Endodermal cell (in vitro differentiated cells): ENCODE measurements at regions not wholly inside any gene's neighbourhood (a gene's known extent, or its start where the extent isn't known, plus 50 kb on each side); places are given as distances from the start of the nearest gene placed in this dataset.
A peak's percentile ranks its signal among the peaks of the same experiment; 100 is the strongest.

Experiments used
- DNase-seq: peaks from one replicate; pipeline ENCODE4 v3.0.0-alpha.2; 2017
- H3K27ac ChIP-seq: 2 replicates; pipeline ENCODE4 v1.5.1; 2013; ENCODE audit warnings: mild to moderate bottlenecking, low read depth, low read length, moderate library complexity
- H3K27me3 ChIP-seq: 2 replicates; pipeline ENCODE4 v1.6.1; 2013; ENCODE audit warnings: mild to moderate bottlenecking, low read length, moderate library complexity; ENCODE audit not compliant: insufficient read depth, control insufficient read depth, poor library complexity, severe bottlenecking
- H3K36me3 ChIP-seq: 2 replicates; pipeline ENCODE4 v1.7.0; 2013; ENCODE audit warnings: mild to moderate bottlenecking, low read length, moderate library complexity; ENCODE audit not compliant: control insufficient read depth, insufficient read depth
- H3K4me1 ChIP-seq: one replicate; pipeline ENCODE4 v1.7.0; 2013; ENCODE audit warnings: low read length; ENCODE audit not compliant: control insufficient read depth, insufficient read depth
- H3K4me3 ChIP-seq: 2 replicates; pipeline ENCODE4 v1.5.1; 2013; ENCODE audit warnings: mild to moderate bottlenecking, low read length, moderate library complexity
- H3K9ac ChIP-seq: 2 replicates; pipeline ENCODE4 v1.6.1; 2013; ENCODE audit warnings: mild to moderate bottlenecking, low read length, moderate library complexity; ENCODE audit not compliant: poor library complexity, severe bottlenecking; ENCODE audit errors: extremely low read depth
- H3K9me3 ChIP-seq: 2 replicates; pipeline ENCODE4 v1.6.1; 2013; ENCODE audit warnings: mild to moderate bottlenecking, low read length, moderate library complexity; ENCODE audit not compliant: control insufficient read depth
- H3K27ac Mint-ChIP-seq: 2 replicates; pipeline ENCODE4 v1.8.0; 2020; ENCODE audit warnings: mixed read lengths
- H3K27me3 Mint-ChIP-seq: 2 replicates; pipeline ENCODE4 v1.8.0; 2021; ENCODE audit warnings: mild to moderate bottlenecking, mixed read lengths; ENCODE audit not compliant: insufficient read depth
- H3K36me3 Mint-ChIP-seq: 2 replicates; pipeline ENCODE4 v1.8.0; 2020; ENCODE audit warnings: low read depth, mixed read lengths
- H3K4me1 Mint-ChIP-seq: 2 replicates; pipeline ENCODE4 v1.8.0; 2020; ENCODE audit warnings: mixed read lengths
- H3K4me3 Mint-ChIP-seq: 2 replicates; pipeline ENCODE4 v1.8.0; 2020; ENCODE audit warnings: mild to moderate bottlenecking, moderate library complexity, mixed read lengths
- H3K9me3 Mint-ChIP-seq: 2 replicates; pipeline ENCODE4 v1.8.0; 2020; ENCODE audit warnings: mild to moderate bottlenecking, mixed read lengths
- CTCF ChIP-seq: fragments of 200-600 bp; sonication (generic); conservative IDR thresholded peaks from 2 replicates; pipeline ENCODE4 v1.5.0; 2021; ENCODE audit warnings: antibody characterized with exemption, mild to moderate bottlenecking
- WGBS, 2 experiments: methylation state at CpG; one replicate each; pipeline versions ENCODE4 v1.1.5 to v1.1.7; 2013; ENCODE audit warnings: missing lambda C conversion rate in 2 of 2, mixed read lengths in 1 of 2; ENCODE audit not compliant: insufficient coverage in 1 of 2, insufficient read length in 1 of 2; 5-methylcytosine and 5-hydroxymethylcytosine counted together

- Mint-ChIP-seq H3K36me3 (no peaks in the 10 kb centered on the region), H3K9me3 (no peaks in the 10 kb centered on the region)
- TF ChIP-seq CTCF: no peak
Measured at GRCh38 chr12:127113945-127114344, 1153.0 kb upstream of the TMEM132C start.

GRCh38 chr12:127115468-127116035 is 1151.4 kb upstream of the TMEM132C start:
- DNase-seq: no peak
- Mint-ChIP-seq H3K4me1 (peaks cover 5% of the 10 kb centered on the region), H3K36me3 (no peaks in the 10 kb centered on the region), H3K27ac (no peak overlapping the region), H3K9me3 (no peaks in the 10 kb centered on the region), H3K27me3 (no peaks in the 10 kb centered on the region), H3K4me3 (no peak overlapping the region)
- WGBS, 2 experiments: 98 to 100% methylated on average over 3 of the region's 4 CpGs
- Histone ChIP-seq H3K36me3 (no peaks in the 10 kb centered on the region), H3K9ac (no peak overlapping the region), H3K27me3 (no peaks in the 10 kb centered on the region), H3K9me3 (peaks cover 7% of the 10 kb centered on the region), H3K4me1 (no peaks in the 10 kb centered on the region), H3K27ac (no peak overlapping the region), H3K4me3 (no peak overlapping the region)
- no peak for TF ChIP-seq CTCF

More at GRCh38 chr12:127113945-127114344, 1153.0 kb upstream of the TMEM132C start:
- Histone ChIP-seq H3K4me3 (no peak overlapping the region), H3K4me1 (no peaks in the 10 kb centered on the region), H3K9ac (no peak overlapping the region), H3K36me3 (no peaks in the 10 kb centered on the region), H3K27me3 (no peaks in the 10 kb centered on the region), H3K27ac (no peak overlapping the region), H3K9me3 (peaks cover 2% of the 10 kb centered on the region)
- H3K4me1 Mint-ChIP-seq: peaks cover 5% of the 10 kb centered on the region
- peak; percentile 67 for DNase-seq
- WGBS, 2 experiments: 20 to 64% methylated on average over 1 to 2 of the region's 2 CpGs
- H3K27me3 Mint-ChIP-seq: no peaks in the 10 kb centered on the region
- no peak overlapping the region for H3K27ac Mint-ChIP-seq
- H3K4me3 Mint-ChIP-seq: no peak overlapping the region

GRCh38 chr12:127118251-127118650 is 1148.7 kb upstream of the TMEM132C start:
- Histone ChIP-seq H3K4me3 (no peak overlapping the region), H3K4me1 (no peaks in the 10 kb centered on the region), H3K27ac (no peak overlapping the region), H3K9ac (no peak overlapping the region), H3K9me3 (peaks cover 7% of the 10 kb centered on the region), H3K27me3 (no peaks in the 10 kb centered on the region), H3K36me3 (no peaks in the 10 kb centered on the region)
- TF ChIP-seq CTCF: no peak
- Mint-ChIP-seq H3K9me3 (no peaks in the 10 kb centered on the region), H3K27me3 (no peaks in the 10 kb centered on the region), H3K36me3 (no peaks in the 10 kb centered on the region), H3K27ac (no peak overlapping the region), H3K4me3 (no peak overlapping the region), H3K4me1 (peaks cover 5% of the 10 kb centered on the region)
- WGBS, 2 experiments: 97% methylated on average over 3 of the region's 3 CpGs; no CpG with 5 or more reads in 1 of the 2 experiments
- DNase-seq: no peak
